ENCODE measurements at regions not wholly inside any gene's neighbourhood (a gene's known extent, or its start where the extent isn't known, plus 50 kb on each side); places are given as distances from the start of the nearest gene placed in this dataset.

- TF ChIP-seq YY1 (IDR thresholded peaks at IDR 0.05; ENCODE audit: low read depth, low read length) (no peak), KDM1A (IDR thresholded peaks at IDR 0.05; ENCODE audit: borderline replicate concordance, low read length) (no peak), MAX (IDR thresholded peaks at IDR 0.05) (no peak), RBBP5 (IDR thresholded peaks at IDR 0.05; ENCODE audit: borderline replicate concordance, low read depth, low read length) (no peak), CHD2 (IDR thresholded peaks at IDR 0.05; ENCODE audit: low read length) (no peak), KDM5A (IDR thresholded peaks at IDR 0.05; ENCODE audit: low read length) (no peak), SIN3A (conservative IDR thresholded peaks at IDR 0.05 in 1 of 2, IDR thresholded peaks at IDR 0.05 in 1 of 2; ENCODE audit: low read depth in 1 of 2, low read length in 2 of 2) (no peak), BCL11A (IDR thresholded peaks at IDR 0.05; ENCODE audit: low read depth in 2 of 2, low read length in 2 of 2) (no peak)
These were observed 113.1 kb upstream of the VCX2 start (continued) for GRCh38 chrX:8284131-8284530.
